DMS 273 (cell line): ENCODE measurements at regions not wholly inside any gene's neighbourhood (a gene's known extent, or its start where the extent isn't known, plus 50 kb on each side); places are given as distances from the start of the nearest gene placed in this dataset.
"Not testable (repeated sequence)": the region's sequence is repeated elsewhere in the genome, so short reads cannot be mapped to it uniquely, and the experiment has no call there.

Source experiments
- DNase-seq: peaks from one replicate; lab custom pipeline; 2025; ENCODE audit not compliant: unreplicated experiment; lab: John Stamatoyannopoulos, UW

- DNase-seq: no peak
These were observed 78.9 kb upstream of the SMIM30 start for GRCh38 chr7:113197274-113197673.

- DNase-seq: no peak
These were observed 70.0 kb upstream of the SMIM30 start for GRCh38 chr7:113188396-113188795.

GRCh38 chr7:113179313-113179712 is 61.0 kb upstream of the SMIM30 start:
- DNase-seq: no peak

- DNase-seq: no peak
These were observed 58.5 kb upstream of the SMIM30 start for GRCh38 chr7:113176836-113177235.

- not testable (repeated sequence) for DNase-seq
These were observed 57.8 kb upstream of the SMIM30 start for GRCh38 chr7:113176180-113176579.

GRCh38 chr7:113175525-113176104 is 57.3 kb upstream of the SMIM30 start:
- no peak for DNase-seq

GRCh38 chr7:113172726-113173125 is 54.4 kb upstream of the SMIM30 start:
- no peak for DNase-seq

GRCh38 chr7:113170591-113170990 is 52.2 kb upstream of the SMIM30 start:
- DNase-seq: no peak
